Astrocyte of the cerebellum (primary cell): ENCODE measurements at regions not wholly inside any gene's neighbourhood (a gene's known extent, or its start where the extent isn't known, plus 50 kb on each side); places are given as distances from the start of the nearest gene placed in this dataset.

ENCODE experiments used
- DNase-seq: peaks from one replicate; pipeline ENCODE4 v3.0.0-alpha.2; 2011; ENCODE audit warnings: low read depth
- H3K4me3 ChIP-seq: 2 replicates; pipeline ENCODE4 v1.5.1; 2011; ENCODE audit warnings: mild to moderate bottlenecking, low read depth, low read length, moderate library complexity
- CTCF ChIP-seq: IDR thresholded peaks from 2 replicates; pipeline ENCODE4 v1.5.1; 2012; ENCODE audit warnings: low read length, low read depth, moderate library complexity, mild to moderate bottlenecking; ENCODE audit errors: missing control alignments
- in situ Hi-C: cut with HindIII; loops from 2 replicates; pipeline ENCODE4 v1.10.0; 2017; ENCODE audit warnings: low sequenced_read_pairs

GRCh38 chr7:125727215-125727614 is 797.6 kb upstream of the POT1 start:
- no peak overlapping the region for H3K4me3 ChIP-seq
- no peak for DNase-seq
- TF ChIP-seq CTCF: no peak
- in situ Hi-C loops: no loop called here

GRCh38 chr7:125695626-125696025 is 766.0 kb upstream of the POT1 start:
- no peak for TF ChIP-seq CTCF
- H3K4me3 ChIP-seq: no peak overlapping the region
- DNase-seq: no peak
- in situ Hi-C loops: no loop called here

GRCh38 chr7:125683156-125683555 is 753.5 kb upstream of the POT1 start:
- no peak for DNase-seq
- TF ChIP-seq CTCF: no peak
- in situ Hi-C loops: no loop called here
- H3K4me3 ChIP-seq: no peak overlapping the region

- no peak for TF ChIP-seq CTCF
- in situ Hi-C loops: no loop called here
Observed at GRCh38 chr7:125681508-125681907, 751.9 kb upstream of the POT1 start.

GRCh38 chr7:125678771-125679170 is 749.1 kb upstream of the POT1 start:
- in situ Hi-C loops: no loop called here
- no peak for TF ChIP-seq CTCF
- no peak for DNase-seq

More at GRCh38 chr7:125681508-125681907, 751.9 kb upstream of the POT1 start:
- no peak for DNase-seq
- H3K4me3 ChIP-seq: no peak overlapping the region

GRCh38 chr7:125675640-125676039 is 746.0 kb upstream of the POT1 start:
- no peak for TF ChIP-seq CTCF
- H3K4me3 ChIP-seq: no peak overlapping the region
- DNase-seq: no peak
- in situ Hi-C loops: no loop called here

More at GRCh38 chr7:125678771-125679170, 749.1 kb upstream of the POT1 start:
- no peak overlapping the region for H3K4me3 ChIP-seq

- H3K4me3 ChIP-seq: no peak overlapping the region
- DNase-seq: no peak
- no peak for TF ChIP-seq CTCF
- in situ Hi-C loops: no loop called here
Observed at GRCh38 chr7:125675169-125675568, 745.5 kb upstream of the POT1 start.
